ENCODE measurements at regions not wholly inside any gene's neighbourhood (a gene's known extent, or its start where the extent isn't known, plus 50 kb on each side); places are given as distances from the start of the nearest gene placed in this dataset.
A peak's percentile ranks its signal among the peaks of the same experiment; 100 is the strongest.

- no peak overlapping the region for H4K8ac ChIP-seq (ENCODE audit: low read depth, low read length)
- no peaks in the 10 kb centered on the region for H3K79me1 ChIP-seq (ENCODE audit: low read length)
- H3K4me1 ChIP-seq (ENCODE audit: control insufficient read depth, low read depth, low read length), result no peaks in the 10 kb centered on the region
- no peaks in the 10 kb centered on the region for H3K36me3 ChIP-seq (ENCODE audit: control insufficient read depth, insufficient read depth, low read length)
- no peak overlapping the region for H3K23ac ChIP-seq (ENCODE audit: low read length)
- no peak overlapping the region for H3K56ac ChIP-seq (ENCODE audit: low read length)
- H2BK120ac ChIP-seq (ENCODE audit: low read depth, low read length), result no peak overlapping the region
- H3K4me2 ChIP-seq (ENCODE audit: low read length), result no peak overlapping the region
- H3K18ac ChIP-seq (ENCODE audit: low read length), result no peak overlapping the region
- no peaks in the 10 kb centered on the region for H3K27me3 ChIP-seq (ENCODE audit: insufficient read depth, low read length, poor library complexity)
- no peak overlapping the region for H2BK5ac ChIP-seq (ENCODE audit: low read length)
- peak; percentile 24 for DNase-seq
- H3K9ac ChIP-seq (ENCODE audit: low read length), result no peak overlapping the region
- H3K79me2 ChIP-seq (ENCODE audit: control insufficient read depth, insufficient read depth, low read length), result no peaks in the 10 kb centered on the region
- H3K4ac ChIP-seq (ENCODE audit: low read depth, low read length), result no peak overlapping the region
- no peak overlapping the region for H3K4me3 ChIP-seq (ENCODE audit: low read length)
- no peak overlapping the region for H3K27ac ChIP-seq (ENCODE audit: low read depth, low read length)
- no peak overlapping the region for H2BK15ac ChIP-seq (replicated peaks; ENCODE audit: low read depth)
- H4K5ac ChIP-seq (ENCODE audit: low read length), result no peak overlapping the region
- no CpG with 5 or more reads among the region's 4 CpGs for WGBS (ENCODE audit: extremely low coverage, insufficient coverage, low lambda C conversion rate)
- no peak overlapping the region for H2AK5ac ChIP-seq (ENCODE audit: low read length)
Observed at GRCh38 chr5:141743866-141744272, 61.8 kb upstream of the ARAP3 start.

DNA sequence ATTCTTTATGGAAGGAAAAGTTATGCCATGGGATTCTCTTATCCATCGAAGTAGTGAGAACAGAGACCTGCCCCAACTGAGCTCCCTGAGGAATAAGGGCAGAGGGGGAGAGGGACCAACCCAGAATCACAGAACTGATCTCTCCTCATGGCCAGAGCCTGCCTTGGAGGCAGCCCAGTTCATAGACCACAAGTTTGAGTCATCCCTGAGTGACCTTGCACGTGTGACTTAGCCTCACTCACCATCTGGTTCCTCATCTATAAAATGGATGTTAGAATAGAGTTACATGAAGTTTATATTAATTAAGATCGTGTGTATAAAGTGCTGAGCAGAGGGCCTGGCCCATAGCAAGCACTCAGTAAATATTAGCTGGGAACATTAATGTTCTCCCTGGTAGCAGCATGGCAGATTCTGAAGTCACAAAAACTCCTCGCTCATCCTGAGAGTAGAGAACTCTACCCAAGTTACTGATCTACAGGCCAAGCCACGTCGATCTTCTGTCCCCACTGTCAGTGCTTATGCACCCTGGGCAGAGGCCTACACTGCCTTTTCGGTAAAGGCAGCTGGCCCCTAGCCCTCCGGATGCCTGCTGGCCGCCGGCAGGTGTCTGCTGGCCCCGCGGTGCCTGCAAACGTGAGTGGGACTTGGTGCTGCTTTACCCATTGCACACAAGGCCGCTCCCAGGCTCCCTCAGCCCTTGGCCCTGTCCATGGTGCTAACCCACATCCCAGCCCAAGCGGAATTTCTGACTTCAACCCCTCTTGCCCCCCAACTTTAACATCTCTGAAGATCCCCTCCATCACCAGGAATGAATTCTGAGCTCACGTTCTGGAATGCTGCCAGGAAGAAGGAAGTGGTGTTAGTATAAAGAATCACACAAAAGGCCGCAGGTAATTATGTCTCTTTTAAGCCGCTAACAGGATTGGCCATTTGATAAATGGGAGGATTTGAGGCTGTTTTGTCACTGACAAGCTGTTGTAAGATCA is 61.1 kb upstream of the ARAP3 start:
- Histone ChIP-seq H3K36me3 (ENCODE audit: control insufficient read depth, insufficient read depth, low read length) (no peaks in the 10 kb centered on the region), H3K56ac (ENCODE audit: low read length) (no peak overlapping the region), H3K23ac (ENCODE audit: low read length) (no peak overlapping the region), H4K8ac (ENCODE audit: low read depth, low read length) (no peak overlapping the region), H3K4me3 (ENCODE audit: low read length) (no peak overlapping the region), H3K79me1 (ENCODE audit: low read length) (no peaks in the 10 kb centered on the region), H2BK15ac (replicated peaks; ENCODE audit: low read depth) (no peak overlapping the region), H3K79me2 (ENCODE audit: control insufficient read depth, insufficient read depth, low read length) (no peaks in the 10 kb centered on the region), H3K9ac (ENCODE audit: low read length) (no peak overlapping the region), H3K4me2 (ENCODE audit: low read length) (no peak overlapping the region), H2BK120ac (ENCODE audit: low read depth, low read length) (no peak overlapping the region), H3K4me1 (ENCODE audit: control insufficient read depth, low read depth, low read length) (no peaks in the 10 kb centered on the region), H4K5ac (ENCODE audit: low read length) (no peak overlapping the region), H2BK5ac (ENCODE audit: low read length) (no peak overlapping the region), H3K27ac (ENCODE audit: low read depth, low read length) (no peak overlapping the region), H3K18ac (ENCODE audit: low read length) (no peak overlapping the region), H3K4ac (ENCODE audit: low read depth, low read length) (no peak overlapping the region), H3K27me3 (ENCODE audit: insufficient read depth, low read length, poor library complexity) (no peaks in the 10 kb centered on the region), H2AK5ac (ENCODE audit: low read length) (no peak overlapping the region)
- WGBS (ENCODE audit: extremely low coverage, insufficient coverage, low lambda C conversion rate), result no CpG with 5 or more reads among the region's 18 CpGs
- peak; percentile 75 for DNase-seq

- Histone ChIP-seq H3K27ac (ENCODE audit: low read depth, low read length) (no peak overlapping the region), H3K4me1 (ENCODE audit: control insufficient read depth, low read depth, low read length) (no peaks in the 10 kb centered on the region), H2AK5ac (ENCODE audit: low read length) (no peak overlapping the region), H3K56ac (ENCODE audit: low read length) (no peak overlapping the region), H3K36me3 (ENCODE audit: control insufficient read depth, insufficient read depth, low read length) (no peaks in the 10 kb centered on the region), H3K27me3 (ENCODE audit: insufficient read depth, low read length, poor library complexity) (no peaks in the 10 kb centered on the region), H3K4ac (ENCODE audit: low read depth, low read length) (no peak overlapping the region), H2BK120ac (ENCODE audit: low read depth, low read length) (no peak overlapping the region), H3K79me2 (ENCODE audit: control insufficient read depth, insufficient read depth, low read length) (no peaks in the 10 kb centered on the region), H4K5ac (ENCODE audit: low read length) (no peak overlapping the region), H3K9ac (ENCODE audit: low read length) (no peak overlapping the region), H2BK15ac (replicated peaks; ENCODE audit: low read depth) (no peak overlapping the region), H3K79me1 (ENCODE audit: low read length) (no peaks in the 10 kb centered on the region), H3K18ac (ENCODE audit: low read length) (no peak overlapping the region), H2BK5ac (ENCODE audit: low read length) (no peak overlapping the region), H3K23ac (ENCODE audit: low read length) (no peak overlapping the region), H3K4me2 (ENCODE audit: low read length) (no peak overlapping the region), H3K4me3 (ENCODE audit: low read length) (no peak overlapping the region), H4K8ac (ENCODE audit: low read depth, low read length) (no peak overlapping the region)
- no peak for DNase-seq
- WGBS (ENCODE audit: extremely low coverage, insufficient coverage, low lambda C conversion rate), result no CpG with 5 or more reads among the region's 1 CpG
Observed at GRCh38 chr5:141742144-141742543, 60.1 kb upstream of the ARAP3 start.

- Histone ChIP-seq H3K23ac (ENCODE audit: low read length) (no peak overlapping the region), H3K4me3 (ENCODE audit: low read length) (no peak overlapping the region), H4K8ac (ENCODE audit: low read depth, low read length) (no peak overlapping the region), H2AK5ac (ENCODE audit: low read length) (no peak overlapping the region), H2BK120ac (ENCODE audit: low read depth, low read length) (no peak overlapping the region), H3K27ac (ENCODE audit: low read depth, low read length) (no peak overlapping the region), H3K9ac (ENCODE audit: low read length) (no peak overlapping the region), H3K56ac (ENCODE audit: low read length) (no peak overlapping the region), H2BK15ac (replicated peaks; ENCODE audit: low read depth) (no peak overlapping the region), H3K4ac (ENCODE audit: low read depth, low read length) (no peak overlapping the region), H3K18ac (ENCODE audit: low read length) (no peak overlapping the region), H3K4me1 (ENCODE audit: control insufficient read depth, low read depth, low read length) (no peaks in the 10 kb centered on the region), H3K79me2 (ENCODE audit: control insufficient read depth, insufficient read depth, low read length) (no peaks in the 10 kb centered on the region), H3K27me3 (ENCODE audit: insufficient read depth, low read length, poor library complexity) (no peaks in the 10 kb centered on the region), H3K79me1 (ENCODE audit: low read length) (no peaks in the 10 kb centered on the region), H3K36me3 (ENCODE audit: control insufficient read depth, insufficient read depth, low read length) (no peaks in the 10 kb centered on the region), H2BK5ac (ENCODE audit: low read length) (no peak overlapping the region), H4K5ac (ENCODE audit: low read length) (no peak overlapping the region), H3K4me2 (ENCODE audit: low read length) (no peak overlapping the region)
- DNase-seq, result no peak
- no CpG with 5 or more reads among the region's 6 CpGs for WGBS (ENCODE audit: extremely low coverage, insufficient coverage, low lambda C conversion rate)
Observed at GRCh38 chr5:141740885-141741284, 58.9 kb upstream of the ARAP3 start.

- no CpG with 5 or more reads among the region's 4 CpGs for WGBS (ENCODE audit: extremely low coverage, insufficient coverage, low lambda C conversion rate)
- H3K56ac ChIP-seq (ENCODE audit: low read length), result no peak overlapping the region
- no peak overlapping the region for H2BK120ac ChIP-seq (ENCODE audit: low read depth, low read length)
- no peak overlapping the region for H3K9ac ChIP-seq (ENCODE audit: low read length)
- H3K23ac ChIP-seq (ENCODE audit: low read length), result no peak overlapping the region
- no peak overlapping the region for H2BK15ac ChIP-seq (replicated peaks; ENCODE audit: low read depth)
- no peak overlapping the region for H3K27ac ChIP-seq (ENCODE audit: low read depth, low read length)
- H4K5ac ChIP-seq (ENCODE audit: low read length), result no peak overlapping the region
- H3K4me2 ChIP-seq (ENCODE audit: low read length), result no peak overlapping the region
- DNase-seq, result no peak
- no peak overlapping the region for H2BK5ac ChIP-seq (ENCODE audit: low read length)
- H3K27me3 ChIP-seq (ENCODE audit: insufficient read depth, low read length, poor library complexity), result no peaks in the 10 kb centered on the region
- H3K36me3 ChIP-seq (ENCODE audit: control insufficient read depth, insufficient read depth, low read length), result no peaks in the 10 kb centered on the region
- no peaks in the 10 kb centered on the region for H3K79me2 ChIP-seq (ENCODE audit: control insufficient read depth, insufficient read depth, low read length)
- no peak overlapping the region for H4K8ac ChIP-seq (ENCODE audit: low read depth, low read length)
- no peak overlapping the region for H3K18ac ChIP-seq (ENCODE audit: low read length)
- H3K79me1 ChIP-seq (ENCODE audit: low read length), result no peaks in the 10 kb centered on the region
- no peaks in the 10 kb centered on the region for H3K4me1 ChIP-seq (ENCODE audit: control insufficient read depth, low read depth, low read length)
- no peak overlapping the region for H3K4me3 ChIP-seq (ENCODE audit: low read length)
- H3K4ac ChIP-seq (ENCODE audit: low read depth, low read length), result no peak overlapping the region
- H2AK5ac ChIP-seq (ENCODE audit: low read length), result no peak overlapping the region
Observed at GRCh38 chr5:141737535-141737934, 55.5 kb upstream of the ARAP3 start.

Data from mesendoderm (in vitro differentiated cells).